HG02571 (cell line): ENCODE measurements at regions not wholly inside any gene's neighbourhood (a gene's known extent, or its start where the extent isn't known, plus 50 kb on each side); places are given as distances from the start of the nearest gene placed in this dataset.
A peak's percentile ranks its signal among the peaks of the same experiment; 100 is the strongest.

Experiments used
- ATAC-seq: cut with Tn5 transposase; IDR thresholded peaks from one replicate; pipeline ENCODE4 v1.9.1; 2021; ENCODE audit warnings: mild to moderate bottlenecking, moderate library complexity; ENCODE audit not compliant: unreplicated experiment

GRCh38 chr10:44042075-44042770, 342.7 kb downstream of the CXCL12 start:
- no peak for ATAC-seq

- ATAC-seq, result no peak
Measured at GRCh38 chr10:44039599-44039998, 345.3 kb downstream of the CXCL12 start.

- ATAC-seq, result no peak
Measured at GRCh38 chr10:44036425-44036824, 348.5 kb downstream of the CXCL12 start.

- ATAC-seq, result no peak
Measured at GRCh38 chr10:44035474-44036197, 349.3 kb downstream of the CXCL12 start.

GRCh38 chr10:44034946-44035345, 350.0 kb downstream of the CXCL12 start:
- ATAC-seq, result no peak

- ATAC-seq, result no peak
Measured at GRCh38 chr10:44033008-44033407, 351.9 kb downstream of the CXCL12 start.

- no peak for ATAC-seq
Measured at GRCh38 chr10:44032216-44032615, 352.7 kb downstream of the CXCL12 start.

- ATAC-seq, result no peak
Measured at GRCh38 chr10:44030738-44031137, 354.2 kb downstream of the CXCL12 start.

GRCh38 chr10:44030132-44030531, 354.8 kb downstream of the CXCL12 start:
- ATAC-seq, result peak; percentile 80

- no peak for ATAC-seq
Measured at GRCh38 chr10:44028384-44029137, 356.3 kb downstream of the CXCL12 start.

GRCh38 chr10:44024356-44025116, 360.4 kb downstream of the CXCL12 start:
- no peak for ATAC-seq

- no peak for ATAC-seq
Measured at GRCh38 chr10:44023517-44023916, 361.4 kb downstream of the CXCL12 start.

GRCh38 chr10:44022203-44022602, 362.7 kb downstream of the CXCL12 start:
- no peak for ATAC-seq

GRCh38 chr10:44020322-44021111, 364.4 kb downstream of the CXCL12 start:
- ATAC-seq, result peak; percentile 56

- ATAC-seq, result no peak
Measured at GRCh38 chr10:44017483-44018145, 367.3 kb downstream of the CXCL12 start.

GRCh38 chr10:44016589-44017482, 368.1 kb downstream of the CXCL12 start:
- ATAC-seq, result no peak

- ATAC-seq, result no peak
Measured at GRCh38 chr10:44015702-44016500, 367.2 kb upstream of the ZNF32 start.
